GM18951 (cell line): ENCODE measurements at regions not wholly inside any gene's neighbourhood (a gene's known extent, or its start where the extent isn't known, plus 50 kb on each side); places are given as distances from the start of the nearest gene placed in this dataset.
"Not testable (repeated sequence)": the region's sequence is repeated elsewhere in the genome, so short reads cannot be mapped to it uniquely, and the experiment has no call there.

Experiments
- POLR2A ChIP-seq: IDR thresholded peaks from 4 replicates; pipeline ENCODE4 v1.6.1; 2011; ENCODE audit warnings: mild to moderate bottlenecking; ENCODE audit not compliant: insufficient read length, insufficient read depth; ENCODE audit errors: extremely low read depth
- in situ Hi-C: fragments of 300-500 bp; cut with MboI; formaldehyde crosslinking; loops from one replicate; pipeline ENCODE4 v1.12.0; 2022; ENCODE audit warnings: low sequenced_read_pairs, mixed read lengths, inconsistent platforms; ENCODE audit not compliant: unreplicated experiment

DNA sequence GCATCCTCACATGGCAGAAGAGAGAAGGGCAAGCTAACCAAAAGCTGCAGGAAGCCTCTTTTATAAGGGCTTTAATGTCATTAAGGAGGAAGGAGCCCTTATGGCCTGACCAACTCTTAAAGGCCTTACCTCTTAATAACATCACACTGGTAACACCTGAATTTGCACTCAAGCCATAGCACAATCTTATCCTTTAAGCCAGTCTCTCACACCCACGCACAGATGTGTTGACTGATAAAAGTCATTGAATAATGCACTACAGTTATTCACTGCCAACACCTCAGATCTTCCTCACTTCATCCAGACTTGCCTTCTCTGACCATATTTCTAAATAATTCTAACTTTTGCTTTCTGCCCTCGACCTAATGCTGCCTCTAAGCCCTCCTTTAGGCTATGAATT is 516.8 kb downstream of the ADCYAP1 start:
- in situ Hi-C loops, result no loop called here
- TF ChIP-seq POLR2A, result no peak

- TF ChIP-seq POLR2A, result no peak
- in situ Hi-C loops, result no loop called here
These were observed 518.0 kb downstream of the ADCYAP1 start for GRCh38 chr18:1422634-1423033.

DNA sequence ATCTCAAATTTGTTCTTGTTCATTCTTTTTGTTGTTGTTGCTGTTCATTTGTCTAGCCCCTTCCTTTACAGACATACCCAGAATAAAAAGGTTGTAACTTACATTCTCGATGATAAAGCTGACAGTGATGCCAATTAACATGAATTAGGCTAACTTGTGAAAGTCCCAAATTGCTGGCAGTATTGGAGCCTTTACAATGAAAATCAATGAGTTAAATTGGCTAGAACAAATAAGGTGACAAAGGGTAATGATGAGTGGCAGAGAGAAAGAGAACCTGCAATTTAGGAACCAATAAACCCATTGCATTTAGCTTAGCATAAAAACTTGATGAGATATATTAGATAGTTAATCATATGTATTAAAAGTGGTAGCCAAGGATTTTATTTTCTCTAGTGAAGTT is 521.0 kb downstream of the ADCYAP1 start:
- in situ Hi-C loops, result no loop called here
- no peak for TF ChIP-seq POLR2A

GRCh38 chr18:1435487-1435886 is 530.8 kb downstream of the ADCYAP1 start:
- in situ Hi-C loops, result no loop called here
- no peak for TF ChIP-seq POLR2A

DNA sequence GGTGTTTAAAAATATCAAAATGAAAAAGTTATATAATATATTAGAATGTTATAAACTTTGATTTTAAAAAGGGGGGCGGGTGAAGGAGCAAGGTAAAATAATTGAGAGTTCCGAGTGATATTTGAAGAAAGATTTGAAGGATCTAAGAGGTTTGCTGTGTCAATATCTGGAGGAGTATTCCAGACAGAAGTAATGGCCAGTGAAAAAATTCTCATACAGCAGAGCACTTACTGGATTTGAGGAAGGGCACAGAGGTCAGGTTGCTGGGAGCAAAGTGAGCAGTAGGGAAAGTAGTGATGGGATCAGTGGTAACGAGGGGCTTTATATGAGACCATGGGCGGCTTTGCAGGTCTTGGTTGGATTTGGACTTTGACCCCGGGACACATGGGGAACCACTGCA is 531.5 kb downstream of the ADCYAP1 start:
- in situ Hi-C loops, result no loop called here

DNA sequence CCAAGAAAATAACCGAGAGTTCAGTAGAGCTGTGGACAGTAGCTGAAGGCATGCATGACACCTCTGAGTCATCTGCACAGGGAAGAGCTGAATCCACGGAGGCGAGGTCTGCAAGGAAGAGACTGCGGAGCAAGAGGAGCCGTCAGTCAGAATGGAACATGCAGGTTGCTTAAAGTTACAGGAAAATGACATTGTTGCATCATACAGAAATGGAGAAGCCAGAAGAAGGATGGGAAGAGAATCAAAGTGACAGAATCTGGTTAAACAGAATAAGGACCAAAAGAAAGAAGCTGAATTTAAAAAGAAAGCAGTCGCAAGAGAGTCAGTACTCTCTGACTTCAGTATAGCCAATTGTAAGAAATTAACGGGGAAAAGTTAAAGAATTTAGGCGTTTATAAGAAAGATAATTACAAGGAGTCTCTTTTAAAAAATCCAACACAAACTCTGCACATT is 533.8 kb downstream of the ADCYAP1 start:
- in situ Hi-C loops, result no loop called here
- TF ChIP-seq POLR2A, result no peak

More for the DNA sequence above, 531.5 kb downstream of the ADCYAP1 start:
- TF ChIP-seq POLR2A, result no peak

DNA sequence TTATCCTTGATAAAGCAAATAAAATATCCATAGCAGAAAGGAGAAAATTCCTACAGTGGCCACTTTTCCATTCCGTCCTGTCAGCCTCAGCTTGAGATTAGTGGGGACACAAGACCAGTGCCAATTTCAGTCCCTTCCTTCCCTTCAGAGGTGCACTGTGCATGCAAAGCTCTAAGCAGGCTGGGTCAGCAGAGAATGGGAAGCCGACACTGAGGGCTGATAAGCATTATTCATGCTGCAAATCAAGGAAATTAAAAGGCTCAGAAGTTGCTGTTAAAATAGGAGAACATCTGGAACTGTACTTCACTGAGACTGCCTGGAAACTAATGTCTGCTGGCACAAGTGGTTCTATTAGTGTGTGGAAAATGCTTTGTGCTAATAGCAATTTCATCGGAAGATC is 534.3 kb downstream of the ADCYAP1 start:
- TF ChIP-seq POLR2A, result no peak
- in situ Hi-C loops, result no loop called here

DNA sequence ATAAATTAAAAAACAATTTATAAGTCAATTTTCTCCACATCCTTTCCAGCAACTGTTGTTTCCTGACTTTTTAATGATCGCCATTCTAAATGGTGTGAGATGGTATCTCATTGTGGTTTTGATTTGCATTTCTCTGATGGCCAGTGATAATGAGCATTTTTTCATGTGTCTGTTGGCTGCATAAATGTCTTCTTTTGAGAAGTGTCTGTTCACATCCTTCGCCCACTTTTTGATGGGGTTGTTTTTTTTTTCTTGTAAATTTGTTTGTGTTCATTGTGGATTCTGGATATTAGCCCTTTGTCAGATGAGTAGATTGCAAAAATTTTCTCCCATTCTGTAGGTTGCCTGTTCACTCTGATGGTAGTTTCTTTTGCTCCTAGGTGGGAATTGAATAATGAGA is 539.4 kb downstream of the ADCYAP1 start:
- in situ Hi-C loops, result not testable (repeated sequence)

DNA sequence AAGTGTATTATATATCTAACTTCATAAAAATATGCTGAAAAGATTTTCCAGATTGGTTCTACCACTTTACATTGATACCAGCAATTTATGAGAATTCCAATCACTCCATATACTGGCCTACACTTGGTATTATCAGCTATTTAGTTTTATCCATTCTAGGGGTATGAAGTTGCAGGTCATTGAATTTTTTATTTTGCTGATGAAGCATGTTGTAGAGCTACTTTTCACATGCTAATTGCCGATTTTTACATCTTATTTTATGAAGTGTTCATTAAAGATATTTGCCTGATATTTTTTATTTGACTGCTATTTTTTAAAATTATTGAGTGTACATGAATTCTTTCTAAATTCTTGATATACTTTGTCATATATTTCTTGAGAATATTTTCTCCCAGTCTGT is 542.1 kb downstream of the ADCYAP1 start:
- in situ Hi-C loops, result no loop called here

DNA sequence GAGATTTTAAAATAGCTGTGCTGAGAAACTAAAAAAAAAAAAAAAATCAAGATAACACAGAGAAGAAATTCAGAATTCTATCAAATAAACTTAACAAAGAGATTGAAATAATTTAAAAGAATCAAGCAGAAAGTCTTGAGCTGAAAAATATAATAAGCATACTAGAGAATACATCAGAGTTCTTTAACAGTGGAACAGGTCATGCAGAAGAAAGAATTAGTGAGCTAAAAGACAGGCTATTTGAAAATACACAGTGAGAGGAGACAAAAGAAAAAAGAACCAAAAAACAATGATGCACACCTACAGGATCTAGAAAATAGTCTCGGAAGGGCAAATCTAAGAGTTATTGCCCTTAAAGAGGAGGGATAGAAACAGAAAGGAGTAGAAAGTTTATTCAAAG is 548.1 kb downstream of the ADCYAP1 start:
- no peak for TF ChIP-seq POLR2A
- in situ Hi-C loops, result no loop called here

More for the DNA sequence above, 542.1 kb downstream of the ADCYAP1 start:
- no peak for TF ChIP-seq POLR2A

DNA sequence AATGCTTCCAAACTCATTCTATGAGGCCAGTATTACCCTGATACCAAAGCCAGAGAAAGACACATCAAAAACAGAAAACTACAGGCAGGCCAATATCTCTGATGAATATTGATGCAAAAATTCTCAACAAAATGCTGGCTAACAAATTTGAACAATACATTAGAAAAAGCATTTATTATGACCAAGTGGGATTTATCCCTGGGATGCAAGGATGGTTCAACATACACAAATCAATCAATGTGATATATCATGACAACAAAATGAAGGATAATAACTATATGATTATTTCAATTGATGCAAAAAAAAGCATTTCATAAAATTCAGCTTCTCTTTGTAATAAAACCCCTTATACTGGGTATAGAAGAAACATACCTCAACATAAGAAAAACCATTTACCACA is 550.9 kb downstream of the ADCYAP1 start:
- in situ Hi-C loops, result no loop called here
- no peak for TF ChIP-seq POLR2A

- in situ Hi-C loops, result no loop called here
- TF ChIP-seq POLR2A, result no peak
These were observed 553.9 kb downstream of the ADCYAP1 start for GRCh38 chr18:1458547-1458946.

GRCh38 chr18:1463981-1464380 is 559.3 kb downstream of the ADCYAP1 start:
- in situ Hi-C loops, result no loop called here
- no peak for TF ChIP-seq POLR2A

GRCh38 chr18:1464444-1465217 is 560.0 kb downstream of the ADCYAP1 start:
- in situ Hi-C loops, result no loop called here
- no peak for TF ChIP-seq POLR2A

- TF ChIP-seq POLR2A, result no peak
- in situ Hi-C loops, result no loop called here
These were observed 561.4 kb downstream of the ADCYAP1 start for GRCh38 chr18:1466035-1466434.

DNA sequence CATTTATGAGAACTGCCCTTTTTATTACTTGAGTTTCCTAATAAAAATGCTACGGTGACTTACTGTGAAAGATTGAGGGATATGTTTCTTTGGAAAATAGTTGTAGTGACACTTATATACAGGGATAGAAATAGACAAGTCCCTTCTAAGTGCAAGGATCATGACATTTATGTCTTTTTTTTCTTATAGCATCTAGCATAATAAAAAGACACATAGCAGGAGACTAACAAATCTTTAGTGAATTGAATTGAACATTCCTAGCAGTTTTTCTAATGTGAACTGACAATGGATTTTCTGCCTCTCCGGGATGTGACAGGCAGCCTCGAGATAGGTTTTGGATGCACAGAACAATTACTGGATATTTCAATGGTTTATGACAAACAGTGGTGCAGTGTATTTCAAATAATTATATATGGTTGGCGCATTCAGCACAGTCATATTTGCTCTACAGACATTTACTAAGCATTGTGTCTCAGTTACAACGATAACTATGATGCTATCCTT is 562.8 kb downstream of the ADCYAP1 start:
- no peak for TF ChIP-seq POLR2A
- in situ Hi-C loops, result no loop called here
